ENCODE measurements at regions not wholly inside any gene's neighbourhood (a gene's known extent, or its start where the extent isn't known, plus 50 kb on each side); places are given as distances from the start of the nearest gene placed in this dataset.
"Not testable (repeated sequence)": the region's sequence is repeated elsewhere in the genome, so short reads cannot be mapped to it uniquely, and the experiment has no call there.

DNA sequence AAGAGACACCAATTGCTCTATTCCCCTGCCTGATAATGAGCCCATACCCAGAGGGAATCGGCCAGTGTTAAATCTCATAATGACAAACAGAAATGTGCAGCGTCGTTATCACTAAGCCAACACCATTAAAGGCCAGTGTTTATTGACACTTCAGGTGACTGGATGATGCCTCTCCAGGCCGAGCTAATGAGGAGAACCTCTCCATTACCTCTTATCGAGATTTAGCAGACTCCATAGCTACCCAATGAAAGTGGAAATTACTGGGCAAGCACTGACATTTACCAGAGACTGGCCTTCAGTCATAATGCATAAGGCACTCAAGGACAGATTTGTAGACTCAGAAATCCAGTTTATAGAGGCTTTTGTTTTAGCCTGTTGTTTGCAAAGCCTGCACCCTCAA lies 669.5 kb downstream of the MAFB start:
- no peak for DNase-seq

DNA sequence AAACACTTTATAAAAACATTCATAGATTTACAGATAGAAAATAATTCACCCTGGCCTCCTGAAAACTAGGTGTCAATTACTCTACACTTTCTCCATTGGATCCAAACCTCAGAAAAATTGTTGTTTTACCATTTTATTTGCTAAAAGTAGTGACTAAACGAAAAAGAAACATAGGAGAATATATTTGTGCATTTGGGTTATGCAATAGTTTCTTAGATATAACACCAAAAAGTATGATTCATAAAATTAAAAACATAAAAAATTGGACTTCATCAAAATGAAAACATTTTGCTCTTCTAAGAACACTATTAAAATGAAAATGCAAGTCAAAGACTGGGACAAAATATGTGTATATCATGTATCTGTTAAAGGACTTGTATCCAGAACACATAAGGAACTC lies 671.3 kb downstream of the MAFB start:
- DNase-seq: no peak

GRCh38 chr20:40016890-40017289 lies 672.1 kb downstream of the MAFB start:
- DNase-seq: no peak

GRCh38 chr20:40016392-40016791 lies 672.6 kb downstream of the MAFB start:
- no peak for DNase-seq

DNA sequence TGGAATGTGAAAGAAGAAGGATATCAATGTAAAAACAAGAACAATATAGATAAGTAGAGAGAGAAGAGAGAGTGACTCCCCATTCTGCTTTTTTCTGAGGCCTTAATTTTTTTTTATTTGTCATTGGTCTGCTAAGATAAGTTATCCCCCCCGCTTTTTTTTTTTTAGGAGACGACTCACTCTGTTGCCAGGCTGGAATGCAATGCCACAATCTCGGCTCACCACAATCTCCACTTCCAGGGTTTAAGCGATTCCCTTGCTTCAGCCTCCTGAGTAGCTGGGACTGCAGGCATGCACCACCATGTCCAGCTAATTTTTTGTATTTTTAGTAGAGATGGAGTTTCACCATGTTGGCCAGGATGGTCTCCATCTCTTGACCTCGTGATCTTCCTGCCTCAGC lies 677.0 kb downstream of the MAFB start:
- not testable (repeated sequence) for DNase-seq

GRCh38 chr20:40010483-40010882 lies 678.6 kb downstream of the MAFB start:
- no peak for DNase-seq

DNA sequence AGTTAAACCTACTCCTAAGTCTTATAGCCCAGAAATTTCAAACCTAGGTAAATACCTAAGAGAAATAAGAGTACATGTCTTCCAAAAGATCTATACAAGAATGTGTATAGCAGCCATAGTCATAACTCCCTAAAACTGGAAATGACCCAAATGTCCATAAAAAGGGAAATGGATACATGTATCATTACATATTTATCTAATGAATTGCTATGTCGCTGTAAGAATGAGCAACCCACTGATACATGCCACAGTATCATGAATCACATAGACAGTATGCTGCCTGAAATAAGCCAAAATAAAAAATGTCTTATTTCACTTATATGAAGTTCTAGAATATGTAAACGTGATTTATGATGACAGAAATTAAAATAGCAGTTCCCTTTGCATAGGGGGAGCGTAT lies 679.5 kb downstream of the MAFB start:
- DNase-seq: no peak

GRCh38 chr20:40008177-40008576 lies 680.9 kb downstream of the MAFB start:
- DNase-seq: no peak

GRCh38 chr20:40006168-40006860 lies 682.7 kb downstream of the MAFB start:
- no peak for DNase-seq

DNA sequence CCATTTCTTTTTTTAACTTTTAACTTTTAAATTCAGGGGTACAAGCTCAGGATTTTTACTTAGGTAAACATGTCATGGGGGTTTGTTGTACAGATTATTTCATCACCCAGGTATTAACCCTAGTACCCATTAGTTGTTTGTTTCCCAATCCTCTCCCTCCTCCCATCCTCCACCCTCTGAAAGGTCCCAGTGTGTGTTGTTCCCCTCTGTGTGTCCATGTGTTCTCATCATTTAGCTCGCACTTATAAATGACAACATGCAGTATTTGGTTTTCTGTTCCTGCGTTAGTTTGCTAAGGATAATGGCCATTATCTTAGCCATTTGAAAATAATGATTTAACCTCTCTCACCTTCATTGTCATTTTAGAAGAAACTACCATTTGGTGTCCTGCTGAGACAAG lies 684.9 kb downstream of the MAFB start:
- not testable (repeated sequence) for DNase-seq

DNA sequence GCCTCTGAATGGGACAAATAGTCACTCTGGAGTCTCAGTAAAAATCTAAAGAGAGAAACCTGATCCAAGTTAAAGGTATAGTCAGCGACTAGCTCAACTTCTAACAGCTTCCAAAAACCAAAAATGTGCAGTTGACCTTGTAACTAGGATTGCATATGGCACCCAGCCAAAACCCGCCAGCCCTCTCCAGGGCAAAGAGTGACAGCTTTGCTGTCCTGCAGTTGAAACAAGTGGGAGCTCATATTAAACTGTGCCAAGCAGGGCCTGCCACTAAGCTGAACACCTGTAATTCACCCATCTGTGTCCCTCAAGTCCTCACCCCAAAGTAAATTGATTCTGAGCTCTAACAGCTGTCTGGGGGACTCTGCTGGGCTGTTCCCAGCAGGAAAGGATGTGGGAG lies 695.3 kb downstream of the MAFB start:
- no peak for DNase-seq

GRCh38 chr20:39990692-39991091 lies 698.3 kb downstream of the MAFB start:
- DNase-seq: no peak

GRCh38 chr20:39988991-39989390 lies 700.0 kb downstream of the MAFB start:
- no peak for DNase-seq

GRCh38 chr20:39986173-39986904 lies 702.7 kb downstream of the MAFB start:
- DNase-seq: no peak

DNA sequence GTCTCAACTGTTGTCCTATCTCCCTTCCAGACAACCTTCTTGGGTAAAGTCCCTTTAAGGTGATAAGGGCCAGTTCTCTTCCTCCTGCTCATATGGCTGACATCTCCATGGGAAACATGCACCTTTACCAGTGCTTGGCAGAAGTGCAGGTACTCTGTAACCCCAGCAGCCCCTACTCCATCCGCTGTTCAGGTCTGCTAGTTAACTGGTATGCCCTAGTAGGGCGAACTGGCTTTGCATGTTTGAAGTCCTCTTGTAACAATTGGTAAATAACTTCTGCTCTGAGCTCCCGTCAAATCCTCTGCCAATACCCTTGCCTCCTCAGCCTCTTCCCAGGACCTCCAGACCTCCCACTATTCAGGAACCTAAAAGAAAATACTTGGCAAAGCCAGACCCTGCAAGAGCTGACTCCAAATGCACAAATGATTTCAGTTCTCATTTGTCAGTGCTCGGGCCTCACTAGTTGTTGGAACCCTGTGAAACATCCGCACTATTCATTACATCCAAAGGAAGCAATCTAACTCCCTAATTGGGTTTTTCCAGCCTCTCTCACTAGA lies 703.7 kb downstream of the MAFB start:
- DNase-seq: no peak

GRCh38 chr20:39983655-39984054 lies 705.4 kb downstream of the MAFB start:
- DNase-seq: no peak

DNA sequence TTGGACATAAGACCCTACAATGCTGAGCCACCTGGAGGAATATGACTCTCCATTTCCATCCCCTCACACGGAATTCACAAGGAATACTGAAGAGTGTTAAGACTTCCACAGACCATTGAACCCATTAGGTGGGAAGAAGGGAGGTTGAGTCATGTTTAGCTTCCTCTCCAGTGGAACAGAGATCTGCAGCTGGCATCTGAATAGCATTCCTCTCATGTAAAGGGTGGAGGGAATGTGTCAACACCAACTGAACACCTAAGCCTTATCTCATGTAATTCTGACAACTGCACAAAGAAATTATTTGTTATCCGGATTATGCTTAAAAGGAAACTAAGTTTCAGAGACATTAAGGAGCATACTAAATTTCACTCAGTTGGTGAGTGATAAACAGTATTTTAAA lies 705.9 kb downstream of the MAFB start:
- no peak for DNase-seq

DNA sequence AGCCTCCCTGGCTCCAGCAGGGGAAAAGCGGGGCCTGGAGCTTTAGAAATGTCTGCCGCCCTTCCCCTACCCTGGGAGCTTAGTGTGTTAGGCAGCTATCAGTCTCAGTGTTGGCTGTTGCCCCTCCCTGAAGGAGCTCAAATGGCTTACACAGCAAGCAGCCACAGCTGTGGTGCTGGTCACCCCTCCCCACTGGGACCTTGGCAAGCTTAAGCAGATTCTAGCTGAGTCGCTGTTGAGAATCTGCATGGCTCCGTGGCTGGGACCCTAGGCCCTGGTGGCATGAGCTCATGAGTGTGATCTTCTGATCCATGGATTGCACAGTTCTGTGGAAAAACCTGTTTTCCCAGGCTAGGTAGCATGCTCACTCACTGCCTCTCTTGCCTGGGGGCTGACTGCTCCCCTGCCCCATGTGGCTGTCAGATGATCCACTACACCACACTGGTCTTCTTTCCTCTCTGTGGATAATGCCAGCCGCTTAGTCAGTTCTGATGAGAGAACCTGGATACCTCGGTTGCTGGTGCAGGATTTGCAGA lies 714.0 kb downstream of the MAFB start:
- DNase-seq: no peak

DNA sequence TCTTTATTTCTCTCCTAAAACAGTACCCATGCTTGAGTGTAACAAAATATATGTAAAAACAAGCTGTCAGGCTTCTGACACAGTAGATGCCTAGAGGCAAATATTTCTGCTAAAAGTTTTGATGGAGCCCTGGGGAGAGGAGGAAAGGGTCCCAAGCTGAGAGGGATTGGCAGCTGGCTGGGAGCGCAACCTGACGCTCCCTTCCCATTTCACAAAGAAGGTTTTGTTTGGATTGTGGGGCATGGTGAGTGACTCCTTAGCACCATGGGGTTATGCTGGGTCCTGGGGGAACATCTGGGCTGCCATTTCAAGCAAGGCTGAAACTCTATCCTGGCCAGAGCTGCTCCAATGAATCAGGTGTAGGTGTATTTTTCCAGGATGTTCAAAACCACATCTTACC lies 720.5 kb downstream of the MAFB start:
- no peak for DNase-seq

DNA sequence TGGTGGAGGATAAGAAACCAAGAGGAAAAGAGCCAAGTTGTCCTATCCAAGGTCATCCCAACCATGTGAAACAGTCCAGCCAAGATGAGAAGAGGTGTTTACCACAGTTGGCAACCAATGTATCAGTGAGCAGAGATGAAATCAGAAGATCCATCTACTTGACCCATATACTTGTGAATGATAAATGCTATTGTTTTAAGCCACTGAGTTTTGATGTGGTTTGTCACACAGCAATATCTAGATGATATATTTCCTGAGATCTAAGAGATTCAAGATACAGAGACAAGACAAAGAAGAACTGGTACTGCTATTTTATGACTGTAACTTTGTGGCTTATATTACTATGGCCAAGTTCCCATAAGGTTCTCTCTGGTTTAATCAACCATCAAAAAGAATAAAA lies 721.2 kb downstream of the MAFB start:
- DNase-seq: no peak

DNA sequence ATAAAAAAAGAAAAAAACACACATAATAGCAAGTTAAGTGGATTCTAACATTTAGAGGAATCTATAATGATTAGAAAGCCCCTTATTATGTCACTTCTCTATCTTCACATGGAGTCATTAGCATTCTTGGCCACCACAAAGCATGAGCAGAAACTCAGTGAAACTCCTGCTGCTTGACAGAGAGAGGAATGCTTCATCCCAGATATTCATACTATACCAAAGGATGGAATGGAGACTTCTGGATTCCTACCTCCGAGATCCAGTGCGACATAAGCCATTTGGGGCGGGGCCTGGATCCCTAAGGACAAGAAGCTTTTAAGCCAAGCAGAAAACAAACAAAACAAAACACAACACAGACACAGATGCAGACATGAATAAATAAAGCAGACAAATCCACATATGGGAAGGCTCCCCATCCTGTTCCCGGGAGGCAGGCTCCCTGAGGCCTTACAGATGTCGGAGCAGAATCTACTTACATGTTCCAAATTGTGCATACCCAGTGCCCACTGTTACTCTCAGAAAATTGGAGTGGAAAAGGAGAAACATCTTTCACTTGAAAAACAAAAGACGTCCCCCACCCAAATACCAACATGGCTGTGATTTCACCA lies 727.3 kb downstream of the MAFB start:
- DNase-seq: no peak

DNA sequence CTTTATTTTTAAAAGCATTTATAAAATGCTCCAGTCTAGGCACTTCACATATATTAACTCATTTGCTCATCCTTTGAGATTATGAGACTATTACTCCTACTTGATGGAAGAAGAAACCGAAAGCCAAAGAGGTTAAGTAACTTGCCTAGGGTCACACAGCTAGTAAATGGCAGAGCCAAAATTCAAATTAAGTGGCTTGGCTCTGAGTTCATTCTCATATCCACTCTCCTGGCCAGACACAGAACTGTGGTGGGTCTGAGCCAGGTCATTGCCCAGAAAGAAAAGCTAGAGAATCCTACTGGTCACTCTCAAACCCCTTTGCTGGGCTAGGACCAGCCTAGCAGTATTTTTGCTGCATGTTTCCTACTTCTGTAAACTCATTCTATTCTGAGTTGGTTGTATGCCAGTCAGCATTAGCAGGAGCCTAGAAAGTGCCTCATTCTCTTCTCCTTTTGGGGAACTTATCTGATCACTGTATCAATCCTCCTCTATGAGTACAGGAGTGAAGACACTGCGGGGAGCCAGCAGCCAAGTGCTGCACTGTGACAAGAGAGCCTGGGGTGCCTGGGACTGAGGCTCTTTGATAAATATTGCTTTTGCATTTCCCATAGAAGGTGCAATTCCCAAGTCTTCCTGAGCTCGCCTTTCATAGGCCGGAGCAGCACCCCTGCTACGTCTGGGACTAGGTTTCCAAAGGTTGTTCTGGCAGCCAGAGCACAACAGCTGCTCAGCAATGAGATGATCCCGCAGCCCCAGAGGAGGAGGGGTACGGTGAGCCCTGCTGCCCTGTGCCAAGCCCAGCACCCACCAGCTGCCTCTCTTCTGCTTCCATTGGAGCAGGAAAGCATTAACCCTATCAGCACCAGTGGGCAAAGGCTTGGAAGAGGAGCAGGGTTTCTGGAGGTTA lies 728.3 kb downstream of the MAFB start:
- no peak for DNase-seq

DNA sequence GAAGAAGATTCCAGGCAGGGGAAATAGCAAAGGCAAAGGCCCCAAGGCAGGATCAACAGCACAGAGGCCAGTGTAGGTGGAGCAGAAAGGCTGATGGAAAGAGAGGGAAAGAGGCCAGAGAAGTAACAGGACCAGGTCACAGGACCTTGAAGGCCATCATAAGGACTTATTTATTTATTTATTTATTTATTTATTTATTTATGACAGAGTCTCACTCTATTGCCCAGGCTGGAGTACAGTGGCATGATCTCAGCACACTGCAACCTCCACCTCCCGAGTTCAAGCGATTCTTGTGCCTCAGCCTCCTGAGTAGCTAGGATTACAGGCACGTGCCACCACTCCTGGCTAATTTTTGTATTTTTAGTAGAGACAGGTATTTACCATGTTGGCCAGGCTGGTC lies 731.1 kb downstream of the MAFB start:
- not testable (repeated sequence) for DNase-seq

Measured in 8988T (cell line).